HEK293 (cell line): ENCODE measurements at regions not wholly inside any gene's neighbourhood (a gene's known extent, or its start where the extent isn't known, plus 50 kb on each side); places are given as distances from the start of the nearest gene placed in this dataset.

Source experiments
- CTCF ChIA-PET: fragments of 350-600 bp; formaldehyde crosslinking; extraction: SDS; loops from one replicate; lab custom pipeline; 2021; ENCODE audit warnings: antibody characterized with exemption; lab: Yijun Ruan, JAX
- POLR2A ChIA-PET: fragments of 300-600 bp; formaldehyde crosslinking; extraction: SDS; loops from one replicate; lab custom pipeline; 2020; ENCODE audit warnings: antibody characterized with exemption, inconsistent platforms; lab: Yijun Ruan, JAX
- H3K27ac ChIP-seq: fragments of 200-500 bp; sonication (Bioruptor generic); 2 replicates; pipeline ENCODE4 v1.5.1; 2014; ENCODE audit warnings: low read depth, low read length, control low read depth, inconsistent platforms; ENCODE audit errors: extremely low read depth
- H3K36me3 ChIP-seq, 2 experiments: fragments of 200-500 bp in 1 of 2; sonication (Bioruptor generic) in 1 of 2; 1 replicate in 1 of 2; 2 replicates in 1 of 2; pipeline ENCODE4 v1.5.1; 2014 to 2017; ENCODE audit warnings: inconsistent platforms in 2 of 2, low read length in 2 of 2; ENCODE audit not compliant: control insufficient read depth in 2 of 2, insufficient read depth in 1 of 2
- H3K4me1 ChIP-seq: fragments of 200-500 bp; sonication (Bioruptor generic); 2 replicates; pipeline ENCODE4 v1.5.1; 2014; ENCODE audit warnings: mild to moderate bottlenecking, low read length, inconsistent platforms; ENCODE audit not compliant: control insufficient read depth, insufficient read depth
- H3K4me3 ChIP-seq: 2 replicates; pipeline ENCODE4 v1.5.1; 2011; ENCODE audit warnings: low read depth, mild to moderate bottlenecking, control low read depth, low read length, moderate library complexity
- H3K9me3 ChIP-seq: fragments of 200-500 bp; sonication (Bioruptor generic); 2 replicates; pipeline ENCODE4 v1.5.1; 2014; ENCODE audit warnings: low read depth, low read length, inconsistent platforms; ENCODE audit not compliant: control insufficient read depth, insufficient read depth
- BCL11B ChIP-seq: fragments of 450-650 bp; formaldehyde crosslinking; IDR thresholded peaks from 2 replicates; pipeline ENCODE4 v1.5.1; 2016; ENCODE audit warnings: low read depth, missing biosample characterization, missing genetic modification characterization
- KLF16 ChIP-seq: fragments of 450-650 bp; formaldehyde crosslinking; IDR thresholded peaks from 2 replicates; pipeline ENCODE4 v1.5.1; 2017; ENCODE audit warnings: missing biosample characterization, missing genetic modification characterization
- MEIS1 ChIP-seq: sonication (generic); formaldehyde crosslinking; IDR thresholded peaks from 2 replicates; pipeline ENCODE4 v1.8.1; 2022; ENCODE audit warnings: missing genetic modification reagents, mild to moderate bottlenecking, borderline replicate concordance
- MYNN ChIP-seq: fragments of 450-650 bp; formaldehyde crosslinking; IDR thresholded peaks from 2 replicates; pipeline ENCODE4 v1.5.1; 2016; ENCODE audit warnings: missing biosample characterization, missing genetic modification characterization, borderline replicate concordance
- ZBTB8A ChIP-seq: fragments of 450-650 bp; formaldehyde crosslinking; IDR thresholded peaks from 2 replicates; pipeline ENCODE4 v1.5.1; 2016; ENCODE audit warnings: missing biosample characterization, missing genetic modification characterization
- ZNF133 ChIP-seq: fragments of 450-650 bp; formaldehyde crosslinking; IDR thresholded peaks from 2 replicates; pipeline ENCODE4 v1.5.1; 2016; ENCODE audit warnings: missing biosample characterization, missing genetic modification characterization
- ZNF184 ChIP-seq: fragments of 450-650 bp; IDR thresholded peaks from 2 replicates; pipeline ENCODE4 v1.5.1; 2018; ENCODE audit warnings: missing biosample characterization, mild to moderate bottlenecking, missing genetic modification characterization
- ZNF223 ChIP-seq: fragments of 450-650 bp; formaldehyde crosslinking; IDR thresholded peaks from 2 replicates; pipeline ENCODE4 v1.5.1; 2016; ENCODE audit warnings: missing biosample characterization, missing genetic modification characterization
- ZNF266 ChIP-seq: fragments of 450-650 bp; formaldehyde crosslinking; IDR thresholded peaks from 2 replicates; pipeline ENCODE4 v1.5.1; 2016; ENCODE audit warnings: missing biosample characterization, missing genetic modification characterization, low read depth
- ZNF416 ChIP-seq: fragments of 450-650 bp; formaldehyde crosslinking; IDR thresholded peaks from 2 replicates; pipeline ENCODE4 v1.5.1; 2016; ENCODE audit warnings: missing biosample characterization, missing genetic modification characterization
- ZNF423 ChIP-seq: fragments of 450-650 bp; formaldehyde crosslinking; IDR thresholded peaks from 2 replicates; pipeline ENCODE4 v1.5.1; 2016; ENCODE audit warnings: missing biosample characterization, missing genetic modification characterization
- ZNF521 ChIP-seq: fragments of 450-650 bp; formaldehyde crosslinking; IDR thresholded peaks from 2 replicates; pipeline ENCODE4 v1.5.1; 2017; ENCODE audit warnings: missing biosample characterization, mild to moderate bottlenecking, missing genetic modification characterization
- ZNF530 ChIP-seq: fragments of 450-650 bp; formaldehyde crosslinking; IDR thresholded peaks from 2 replicates; pipeline ENCODE4 v1.5.1; 2016; ENCODE audit warnings: low read depth, missing biosample characterization, missing genetic modification characterization
- ZNF585B ChIP-seq: fragments of 450-650 bp; formaldehyde crosslinking; IDR thresholded peaks from 2 replicates; pipeline ENCODE4 v1.5.1; 2016; ENCODE audit warnings: missing biosample characterization, missing genetic modification characterization
- ZNF747 ChIP-seq: fragments of 450-650 bp; formaldehyde crosslinking; IDR thresholded peaks from 2 replicates; pipeline ENCODE4 v1.5.1; 2016; ENCODE audit warnings: missing biosample characterization, missing genetic modification characterization
- ZXDB ChIP-seq: fragments of 450-650 bp; formaldehyde crosslinking; IDR thresholded peaks from 2 replicates; pipeline ENCODE4 v1.5.1; 2016; ENCODE audit warnings: missing biosample characterization, missing genetic modification characterization
- TF ChIP-seq, protein P1 (sequence below): fragments of 450-650 bp; formaldehyde crosslinking; IDR thresholded peaks from 2 replicates; pipeline ENCODE4 v1.5.1; 2016; ENCODE audit warnings: missing biosample characterization, missing genetic modification characterization
- TF ChIP-seq, protein P2 (sequence below): fragments of 450-650 bp; formaldehyde crosslinking; IDR thresholded peaks from 2 replicates; pipeline ENCODE4 v1.5.1; 2016; ENCODE audit warnings: missing biosample characterization, missing genetic modification characterization
- TF ChIP-seq, protein P3 (sequence below): fragments of 450-650 bp; formaldehyde crosslinking; IDR thresholded peaks from 2 replicates; pipeline ENCODE4 v1.5.1; 2016; ENCODE audit warnings: missing biosample characterization, missing genetic modification characterization
- TF ChIP-seq, protein P4 (sequence below): fragments of 450-650 bp; formaldehyde crosslinking; IDR thresholded peaks from 2 replicates; pipeline ENCODE4 v1.5.1; 2016; ENCODE audit warnings: missing biosample characterization, missing genetic modification characterization

DNA sequence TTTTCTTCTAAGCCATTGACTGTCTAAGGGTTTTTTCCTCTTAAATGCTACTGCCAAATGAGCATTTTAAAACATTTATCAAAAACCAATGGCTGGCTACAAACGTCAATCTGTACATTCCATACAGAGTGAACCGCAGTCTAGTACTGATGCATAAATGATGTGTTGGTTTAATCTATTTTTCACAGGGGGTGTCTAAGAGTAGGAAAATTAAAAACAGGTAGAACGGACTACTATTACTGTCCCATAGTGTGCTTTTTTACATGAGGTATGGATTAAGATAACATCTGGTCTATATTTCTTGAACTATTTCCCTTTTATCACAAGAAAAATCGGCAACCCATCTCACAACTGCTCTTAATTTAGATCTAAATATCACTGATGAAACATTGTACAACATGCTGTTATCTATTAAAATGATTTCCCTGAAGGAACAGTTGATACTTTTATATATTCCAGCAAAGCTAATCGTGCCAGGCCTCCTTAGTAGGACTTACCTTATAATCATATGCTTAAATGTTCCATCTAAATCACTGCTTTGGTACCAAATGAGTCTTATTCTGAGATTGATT, 172.9 kb upstream of the CDKN3 start:
- H3K36me3 ChIP-seq, result no peaks in the 10 kb centered on the region
- ChIA-PET POLR2A (no interaction called here), CTCF (interaction anchor here (0.5 to 1.0 kb wide), 2 partner anchors 107 to 468 kb away, joined by 3 to 6 read pairs; no protein-coding TSS in a partner anchor)
- peaks cover 8% of the 10 kb centered on the region; the same call in 1 of the 2 replicates for H3K4me1 ChIP-seq
- TF ChIP-seq ZNF423 (tag by site-specific recombination) (no peak), ZNF747 (no peak), MYNN (no peak), MEIS1 (no peak), ZNF530 (tag by site-specific recombination) (no peak), ZXDB (tag by site-specific recombination) (no peak), ZNF266 (tag by site-specific recombination) (no peak), ZNF133 (tag by site-specific recombination) (no peak), BCL11B (tag by site-specific recombination) (no peak), ZNF223 (tag by site-specific recombination) (no peak), KLF16 (tag by site-specific recombination) (no peak), ZBTB8A (tag by site-specific recombination) (no peak), ZNF585B (tag by site-specific recombination) (no peak), ZNF521 (no peak), ZNF416 (tag by site-specific recombination) (no peak), ZNF184 (tag by site-specific recombination) (no peak)
- TF ChIP-seq, protein P1, sequence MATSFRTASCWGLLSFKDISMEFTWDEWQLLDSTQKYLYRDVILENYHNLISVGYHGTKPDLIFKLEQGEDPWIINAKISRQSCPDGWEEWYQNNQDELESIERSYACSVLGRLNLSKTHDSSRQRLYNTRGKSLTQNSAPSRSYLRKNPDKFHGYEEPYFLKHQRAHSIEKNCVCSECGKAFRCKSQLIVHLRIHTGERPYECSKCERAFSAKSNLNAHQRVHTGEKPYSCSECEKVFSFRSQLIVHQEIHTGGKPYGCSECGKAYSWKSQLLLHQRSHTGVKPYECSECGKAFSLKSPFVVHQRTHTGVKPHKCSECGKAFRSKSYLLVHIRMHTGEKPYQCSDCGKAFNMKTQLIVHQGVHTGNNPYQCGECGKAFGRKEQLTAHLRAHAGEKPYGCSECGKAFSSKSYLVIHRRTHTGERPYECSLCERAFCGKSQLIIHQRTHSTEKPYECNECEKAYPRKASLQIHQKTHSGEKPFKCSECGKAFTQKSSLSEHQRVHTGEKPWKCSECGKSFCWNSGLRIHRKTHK (tag by site-specific recombination), result no peak
- TF ChIP-seq, protein P2, sequence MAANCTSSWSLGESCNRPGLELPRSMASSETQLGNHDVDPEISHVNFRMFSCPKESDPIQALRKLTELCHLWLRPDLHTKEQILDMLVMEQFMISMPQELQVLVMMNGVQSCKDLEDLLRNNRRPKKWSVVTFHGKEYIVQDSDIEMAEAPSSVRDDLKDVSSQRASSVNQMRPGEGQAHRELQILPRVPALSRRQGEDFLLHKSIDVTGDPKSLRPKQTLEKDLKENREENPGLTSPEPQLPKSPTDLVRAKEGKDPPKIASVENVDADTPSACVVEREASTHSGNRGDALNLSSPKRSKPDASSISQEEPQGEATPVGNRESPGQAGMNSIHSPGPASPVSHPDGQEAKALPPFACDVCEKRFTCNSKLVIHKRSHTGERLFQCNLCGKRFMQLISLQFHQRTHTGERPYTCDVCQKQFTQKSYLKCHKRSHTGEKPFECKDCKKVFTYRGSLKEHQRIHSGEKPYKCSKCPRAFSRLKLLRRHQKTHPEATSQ (tag by site-specific recombination), result no peak
- TF ChIP-seq, protein P3, sequence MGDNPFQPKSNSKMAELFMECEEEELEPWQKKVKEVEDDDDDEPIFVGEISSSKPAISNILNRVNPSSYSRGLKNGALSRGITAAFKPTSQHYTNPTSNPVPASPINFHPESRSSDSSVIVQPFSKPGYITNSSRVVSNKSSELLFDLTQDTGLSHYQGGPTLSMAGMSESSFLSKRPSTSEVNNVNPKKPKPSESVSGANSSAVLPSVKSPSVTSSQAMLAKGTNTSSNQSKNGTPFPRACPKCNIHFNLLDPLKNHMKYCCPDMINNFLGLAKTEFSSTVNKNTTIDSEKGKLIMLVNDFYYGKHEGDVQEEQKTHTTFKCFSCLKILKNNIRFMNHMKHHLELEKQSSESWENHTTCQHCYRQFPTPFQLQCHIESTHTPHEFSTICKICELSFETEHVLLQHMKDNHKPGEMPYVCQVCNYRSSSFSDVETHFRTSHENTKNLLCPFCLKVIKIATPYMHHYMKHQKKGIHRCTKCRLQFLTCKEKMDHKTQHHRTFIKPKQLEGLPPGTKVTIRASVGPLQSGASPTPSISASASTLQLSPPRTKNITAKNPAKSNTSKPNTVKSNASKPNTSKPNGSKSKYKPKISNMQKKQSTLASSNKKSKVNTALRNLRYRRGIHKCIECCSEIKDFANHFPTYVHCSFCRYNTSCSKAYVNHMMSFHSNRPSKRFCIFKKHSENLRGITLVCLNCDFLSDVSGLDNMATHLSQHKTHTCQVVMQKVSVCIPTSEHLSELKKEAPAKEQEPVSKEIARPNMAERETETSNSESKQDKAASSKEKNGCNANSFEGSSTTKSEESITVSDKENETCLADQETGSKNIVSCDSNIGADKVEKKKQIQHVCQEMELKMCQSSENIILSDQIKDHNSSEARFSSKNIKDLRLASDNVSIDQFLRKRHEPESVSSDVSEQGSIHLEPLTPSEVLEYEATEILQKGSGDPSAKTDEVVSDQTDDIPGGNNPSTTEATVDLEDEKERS, result no peak
- TF ChIP-seq, protein P4, sequence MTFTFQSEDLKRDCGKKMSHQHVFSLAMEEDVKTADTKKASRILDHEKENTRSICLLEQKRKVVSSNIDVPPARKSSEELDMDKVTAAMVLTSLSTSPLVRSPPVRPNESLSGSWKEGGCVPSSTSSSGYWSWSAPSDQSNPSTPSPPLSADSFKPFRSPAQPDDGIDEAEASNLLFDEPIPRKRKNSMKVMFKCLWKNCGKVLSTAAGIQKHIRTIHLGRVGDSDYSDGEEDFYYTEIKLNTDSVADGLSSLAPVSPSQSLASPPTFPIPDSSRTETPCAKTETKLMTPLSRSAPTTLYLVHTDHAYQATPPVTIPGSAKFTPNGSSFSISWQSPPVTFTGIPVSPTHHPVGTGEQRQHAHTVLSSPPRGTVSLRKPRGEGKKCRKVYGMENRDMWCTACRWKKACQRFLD (tag by site-specific recombination), result no peak
- no peaks in the 10 kb centered on the region for H3K9me3 ChIP-seq
- no peak overlapping the region for H3K27ac ChIP-seq
- no peak overlapping the region for H3K4me3 ChIP-seq
